Eye (tissue), 1 donor: ENCODE measurements at regions not wholly inside any gene's neighbourhood (a gene's known extent, or its start where the extent isn't known, plus 50 kb on each side); places are given as distances from the start of the nearest gene placed in this dataset.
"Not testable (repeated sequence)": the region's sequence is repeated elsewhere in the genome, so short reads cannot be mapped to it uniquely, and the experiment has no call there.

Experiments used
- DNase-seq: peaks from one replicate; pipeline ENCODE4 v3.0.0-alpha.2; 2015

DNA sequence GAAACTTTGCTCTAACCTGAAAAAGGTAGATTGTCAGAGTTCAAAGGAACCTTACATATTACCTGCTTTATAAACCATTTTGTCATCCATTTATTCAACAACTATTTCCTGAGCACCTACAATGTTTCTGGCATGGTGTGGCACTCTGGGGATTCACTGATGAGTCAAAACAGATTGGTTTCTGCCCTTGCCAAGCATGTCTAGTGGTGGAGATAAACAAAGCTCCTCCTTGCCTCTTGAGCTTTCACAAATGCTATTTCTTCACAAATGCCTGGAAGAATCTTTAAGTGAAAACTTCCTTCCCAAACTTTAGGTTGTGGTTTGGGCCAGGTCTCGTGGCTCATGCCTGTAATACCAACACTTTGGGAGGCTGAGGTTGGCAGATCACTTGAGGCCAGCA lies 85.1 kb upstream of the RELN start:
- DNase-seq: no peak

GRCh38 chr7:104071641-104072040 lies 82.2 kb upstream of the RELN start:
- not testable (repeated sequence) for DNase-seq

DNA sequence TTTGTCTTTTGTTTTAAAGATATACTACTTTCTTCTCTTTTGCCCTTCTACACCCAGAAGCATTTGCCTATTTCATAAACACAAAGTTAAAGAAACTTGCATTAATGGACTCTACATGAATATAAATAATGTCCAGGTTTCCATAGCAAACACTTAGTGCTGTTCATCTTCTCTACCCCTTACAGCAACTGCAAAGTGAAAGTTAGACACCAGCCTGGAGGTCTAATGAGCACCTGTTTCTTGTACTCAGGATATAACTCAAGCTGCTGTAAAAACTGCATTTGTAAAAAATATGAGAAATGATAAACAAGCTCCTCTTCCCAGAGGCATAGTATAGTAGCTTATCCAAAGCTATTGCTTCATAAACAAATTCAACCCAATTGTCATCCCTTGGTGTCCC lies 76.0 kb upstream of the RELN start:
- DNase-seq: no peak

GRCh38 chr7:104064969-104065387 lies 75.5 kb upstream of the RELN start:
- DNase-seq: no peak

- not testable (repeated sequence) for DNase-seq
These were observed 74.3 kb upstream of the RELN start for GRCh38 chr7:104063797-104064196.

DNA sequence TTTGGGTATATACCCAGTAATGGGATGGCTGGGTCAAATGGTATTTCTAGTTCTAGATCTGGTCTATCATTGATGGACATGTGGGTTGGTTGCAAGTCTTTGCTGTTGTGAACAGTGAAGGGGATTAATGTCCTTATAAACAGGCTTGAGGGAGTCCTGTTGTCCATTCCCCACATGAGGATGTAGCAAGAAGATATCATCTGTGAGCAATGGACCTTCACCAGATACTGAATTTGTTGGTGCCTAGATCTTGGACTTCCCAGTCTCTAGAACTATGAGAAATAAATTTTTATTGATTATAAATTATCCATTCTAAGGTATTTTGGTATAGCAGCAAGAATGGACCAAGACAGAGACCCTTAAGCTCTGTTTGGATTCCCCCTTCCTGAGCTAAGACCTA lies 72.2 kb upstream of the RELN start:
- no peak for DNase-seq

DNA sequence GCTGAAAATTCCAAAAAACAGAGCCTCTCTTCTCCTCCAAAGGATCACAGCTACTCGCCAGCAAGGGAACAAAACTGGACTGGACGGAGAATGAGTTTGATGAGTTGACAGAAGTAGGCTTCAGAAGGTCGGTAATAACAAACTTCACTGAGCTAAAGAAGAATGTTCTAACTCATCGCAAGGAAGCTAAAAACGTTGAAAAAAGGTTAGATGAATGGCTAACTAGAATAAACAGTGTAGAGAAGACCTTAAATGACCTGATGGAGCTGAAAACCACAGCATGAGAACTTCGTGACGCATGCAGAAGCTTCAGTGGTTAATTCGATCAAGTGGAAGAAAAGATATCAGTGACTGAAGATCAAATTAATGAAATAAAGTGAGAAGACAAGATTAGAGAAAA lies 70.4 kb upstream of the RELN start:
- DNase-seq: not testable (repeated sequence)

- no peak for DNase-seq
These were observed 69.6 kb upstream of the RELN start for GRCh38 chr7:104059103-104059502.

DNA sequence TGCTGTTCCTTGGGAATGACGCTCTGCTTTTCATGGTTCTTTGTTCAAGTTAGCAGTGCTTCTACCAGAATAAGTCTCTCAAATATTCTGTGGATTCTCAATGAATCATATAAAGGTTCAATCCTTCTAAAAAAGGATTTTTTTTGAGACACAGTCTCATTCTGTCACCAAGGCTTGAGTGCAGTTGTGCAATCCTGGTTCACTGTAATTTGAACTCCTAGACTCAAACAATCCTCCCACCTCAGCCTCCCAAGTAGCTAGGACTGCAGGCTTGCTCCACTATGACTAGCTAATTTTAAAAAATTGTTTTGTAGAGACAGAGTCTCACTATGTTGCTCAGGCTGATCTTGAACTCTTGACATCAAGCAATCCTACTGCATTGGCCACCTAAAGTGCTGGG lies 64.9 kb upstream of the RELN start:
- no peak for DNase-seq

DNA sequence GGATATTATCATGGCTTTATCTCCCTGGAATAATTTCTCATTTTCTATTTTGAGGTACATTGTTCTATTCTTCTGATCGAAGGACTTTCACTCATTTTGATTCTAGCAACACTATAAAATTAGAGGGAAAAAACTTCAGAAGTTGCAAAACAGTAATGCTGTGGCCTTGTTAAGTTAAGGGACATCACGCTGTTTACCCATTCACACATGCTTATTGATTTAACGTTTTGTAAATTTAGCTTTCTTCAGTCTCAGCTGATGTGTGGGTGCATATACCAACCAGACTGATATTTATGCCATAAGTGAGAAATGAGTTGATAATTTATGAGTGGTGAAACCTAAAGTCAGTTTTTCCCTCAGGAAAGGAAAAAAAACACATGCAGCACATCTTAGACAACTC lies 63.5 kb upstream of the RELN start:
- no peak for DNase-seq

GRCh38 chr7:104048055-104048454 lies 58.6 kb upstream of the RELN start:
- peak; percentile 86 for DNase-seq

GRCh38 chr7:104045183-104045582 lies 55.7 kb upstream of the RELN start:
- no peak for DNase-seq

GRCh38 chr7:104040666-104041065 lies 51.2 kb upstream of the RELN start:
- DNase-seq: no peak

DNA sequence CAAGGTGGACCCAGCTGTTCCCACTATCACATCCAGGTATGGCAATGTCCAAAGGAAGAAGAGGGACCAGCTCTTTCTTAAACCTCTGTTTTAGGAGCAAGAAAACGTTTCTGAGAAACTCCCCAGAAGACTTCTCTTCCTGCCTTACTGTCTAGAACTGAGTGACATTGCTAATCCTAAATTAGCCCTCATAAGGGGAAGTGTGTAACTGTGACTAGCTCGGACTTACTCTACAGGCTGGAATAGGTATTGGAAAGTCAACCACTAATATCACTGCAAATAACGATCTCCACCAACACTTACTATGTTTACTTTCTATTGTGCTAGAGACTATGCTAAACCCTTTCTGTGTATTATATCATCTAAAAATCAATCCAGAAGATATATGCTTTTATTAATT lies 49.9 kb upstream of the RELN start:
- no peak for DNase-seq
